ENCODE measurements at regions not wholly inside any gene's neighbourhood (a gene's known extent, or its start where the extent isn't known, plus 50 kb on each side); places are given as distances from the start of the nearest gene placed in this dataset.

- ChIA-PET POLR2A (interaction anchor here (0.5 kb wide), 1 partner anchor 175 kb away, joined by 5 read pairs; no protein-coding TSS in a partner anchor), CTCF (no interaction called here)
- Histone ChIP-seq H3K27ac (ENCODE audit: insufficient read depth, low read depth, low read length) (no peak overlapping the region), H3K4me2 (ENCODE audit: insufficient read depth, low read length) (no peak overlapping the region), H3K27me3 (ENCODE audit: control insufficient read depth in 2 of 2, insufficient read depth in 2 of 2, low read length in 2 of 2) (no peaks in the 10 kb centered on the region), H3K79me2 (ENCODE audit: control insufficient read depth, insufficient read depth, low read length) (no peaks in the 10 kb centered on the region), H3K4me3 (replicated peaks in 1 of 3; ENCODE audit: insufficient read depth in 1 of 3, low read depth in 1 of 3, low read length in 3 of 3) (no peak overlapping the region), H2AFZ (ENCODE audit: low read depth, low read length) (no peak overlapping the region), H3K9me3 (replicated peaks; ENCODE audit: control insufficient read depth, insufficient read depth, low read length) (no peaks in the 10 kb centered on the region), H3K9ac (replicated peaks; ENCODE audit: extremely low read depth, insufficient read depth, low read length) (no peak overlapping the region), H4K20me1 (replicated peaks; ENCODE audit: control insufficient read depth, extremely low read depth, insufficient read depth, low read length) (no peaks in the 10 kb centered on the region), H3K9me1 (replicated peaks; ENCODE audit: control insufficient read depth, extremely low read depth, insufficient read depth, low read length) (no peaks in the 10 kb centered on the region), H3K36me3 (ENCODE audit: control insufficient read depth in 2 of 2, extremely low read depth in 1 of 2, insufficient read depth in 2 of 2, low read length in 2 of 2) (no peaks in the 10 kb centered on the region), H3K4me1 (ENCODE audit: control insufficient read depth, extremely low read depth, insufficient read depth, low read length) (no peaks in the 10 kb centered on the region)
- TF ChIP-seq JUN (IDR thresholded peaks at IDR 0.05; ENCODE audit: borderline replicate concordance, insufficient read depth, insufficient read length, low read depth) = no peak
- TF ChIP-seq POLR2AphosphoS5 (IDR thresholded peaks at IDR 0.05; ENCODE audit: insufficient read depth, low read depth, low read length) = no peak
- TF ChIP-seq MAX (IDR thresholded peaks at IDR 0.05; ENCODE audit: insufficient read depth, insufficient read length) = no peak
- TF ChIP-seq FOS (IDR thresholded peaks at IDR 0.05; ENCODE audit: borderline replicate concordance, insufficient read depth, low read length) = no peak
- no peak for TF ChIP-seq CTCF (IDR thresholded peaks at IDR 0.05; ENCODE audit: extremely low read depth in 1 of 2, insufficient read depth in 1 of 2, low read depth in 1 of 2, low read length in 2 of 2)
- no peak for TF ChIP-seq POLR2A (IDR thresholded peaks at IDR 0.05; ENCODE audit: low read depth, low read length)
- TF ChIP-seq EZH2 (IDR thresholded peaks at IDR 0.05; ENCODE audit: borderline replicate concordance, low read depth, low read length, severe bottlenecking) = no peak
- TF ChIP-seq MYC (IDR thresholded peaks at IDR 0.05; ENCODE audit: low read depth, low read length) = no peak
- TF ChIP-seq GATA2 (IDR thresholded peaks at IDR 0.05; ENCODE audit: insufficient read depth, insufficient read length, low read depth, low read length) = no peak
- no TSS peak for BruUV-seq (replicated peaks)
- intact Hi-C loops (cut with micrococcal nuclease) = no loop called here
- DNase-seq (ENCODE audit: low read depth, low spot score) (no peak), FAIRE-seq (peak; percentile 62)
- dilution Hi-C loops (cut with MboI; ENCODE audit: extremely low pct_ligation_motif_present, low sequenced_read_pairs) = no loop called here
Measured at GRCh38 chr18:39751921-39752320, 2186.3 kb upstream of the CELF4 start.

All from endothelial cell of umbilical vein (primary cell).